Omental fat pad (tissue), 3 donors: ENCODE measurements at regions not wholly inside any gene's neighbourhood (a gene's known extent, or its start where the extent isn't known, plus 50 kb on each side); places are given as distances from the start of the nearest gene placed in this dataset. TPM values are rescaled to one million over a fixed set of nuclear protein-coding genes. Genes with fewer than 3 reads are reported as not detected.

Experiments used
- ATAC-seq: fragments of 150-250 bp; one replicate; pipeline ENCODE4 v1.9.1; 2016; ENCODE audit warnings: mild to moderate bottlenecking, moderate library complexity; ENCODE audit not compliant: low FRiP score
- DNase-seq: peaks from one replicate; pipeline ENCODE4 v3.0.0-alpha.2; 2019; ENCODE audit warnings: low spot score
- small RNA-seq: library from RNA; depleted of rRNA; stranded (forward); fragments of <200 nt; gene quantifications from one replicate; pipeline ENCODE3, GENCODE V24; 2016
- TF ChIP-seq, protein P1 (sequence below), 3 donors: fragments of 450-650 bp; IDR thresholded peaks; one replicate each; pipeline ENCODE4 v1.5.1; 2016 to 2017; ENCODE audit warnings: antibody characterized with exemption in 3 of 3, mild to moderate bottlenecking in 3 of 3, moderate library complexity in 2 of 3

DNA sequence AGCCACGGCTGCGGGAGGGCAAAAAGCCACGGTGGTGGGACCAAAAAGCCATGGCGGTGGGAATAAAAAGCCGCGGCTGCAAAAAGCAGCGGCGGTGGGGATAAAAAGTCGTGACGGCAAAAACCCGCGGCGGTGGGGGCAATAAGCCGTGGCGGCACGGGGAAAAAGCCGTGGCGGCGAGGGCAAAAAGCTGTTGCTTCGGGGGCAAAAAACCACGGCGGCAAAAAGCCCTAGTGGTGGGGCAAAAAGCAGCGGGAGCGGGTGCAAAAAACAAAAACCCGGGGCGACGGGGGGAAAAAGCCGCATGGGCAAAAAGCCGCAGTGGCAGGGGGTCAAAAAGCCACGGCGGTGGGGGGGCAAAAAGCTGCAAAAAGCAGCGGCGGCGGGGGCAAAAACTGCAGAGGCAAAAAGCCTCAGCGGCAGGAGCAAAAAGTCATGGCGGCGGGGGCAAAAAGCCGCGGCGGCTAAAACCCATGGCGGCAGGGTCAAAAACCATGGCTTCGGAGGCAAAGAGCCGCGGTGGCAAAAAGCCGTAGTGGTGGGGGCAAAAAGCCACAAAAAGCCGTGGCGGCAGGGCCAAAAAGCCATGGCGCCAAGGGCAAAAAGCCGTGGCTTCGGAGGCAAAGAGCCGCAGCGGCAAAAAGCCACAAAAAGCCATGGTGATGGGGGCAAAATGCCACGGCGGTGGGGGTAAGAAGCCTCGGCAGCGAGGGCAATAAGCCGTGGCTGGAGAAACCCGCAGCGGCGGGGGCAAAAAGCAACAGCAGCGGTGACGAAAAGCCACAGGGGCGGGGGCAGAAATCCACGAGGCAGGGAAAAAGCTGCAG is 525.8 kb downstream of the ZNF33B start:
- DNase-seq (no peak), ATAC-seq (no peak)

DNA sequence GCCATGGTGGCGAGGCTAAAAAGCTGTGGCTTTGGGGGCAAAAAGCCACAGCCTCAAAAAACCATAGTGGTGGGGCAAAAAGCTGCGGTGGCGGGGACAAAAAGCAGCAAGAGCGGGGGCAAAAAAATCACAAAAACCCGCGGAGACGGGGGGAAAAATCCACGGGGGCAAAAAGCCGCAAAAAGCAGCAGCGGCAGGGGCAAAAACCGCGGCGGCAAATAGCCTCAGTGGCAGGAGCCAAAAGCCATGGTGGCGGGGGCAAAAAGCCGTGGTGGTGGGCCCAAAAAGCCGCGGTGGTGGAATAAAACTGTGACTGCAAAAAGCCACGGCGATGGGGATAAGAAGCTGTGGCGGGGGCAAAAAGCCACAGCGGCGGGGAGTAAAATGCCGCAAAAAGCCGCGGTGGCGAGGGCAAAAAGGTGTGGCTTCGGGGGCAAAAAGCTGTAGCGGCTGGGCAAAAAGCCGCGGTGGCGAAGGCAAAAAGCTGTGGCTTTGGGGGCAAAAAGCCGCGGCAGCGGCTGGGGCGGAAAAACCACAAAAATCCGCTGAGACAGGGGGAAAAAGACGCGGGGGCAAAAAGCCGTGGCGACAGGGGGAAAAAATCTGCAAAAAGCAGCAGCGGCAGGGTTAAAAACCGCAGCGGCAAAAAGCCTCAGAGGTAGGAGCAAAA is 526.6 kb downstream of the ZNF33B start:
- no peak for ATAC-seq
- TF ChIP-seq, protein P1, sequence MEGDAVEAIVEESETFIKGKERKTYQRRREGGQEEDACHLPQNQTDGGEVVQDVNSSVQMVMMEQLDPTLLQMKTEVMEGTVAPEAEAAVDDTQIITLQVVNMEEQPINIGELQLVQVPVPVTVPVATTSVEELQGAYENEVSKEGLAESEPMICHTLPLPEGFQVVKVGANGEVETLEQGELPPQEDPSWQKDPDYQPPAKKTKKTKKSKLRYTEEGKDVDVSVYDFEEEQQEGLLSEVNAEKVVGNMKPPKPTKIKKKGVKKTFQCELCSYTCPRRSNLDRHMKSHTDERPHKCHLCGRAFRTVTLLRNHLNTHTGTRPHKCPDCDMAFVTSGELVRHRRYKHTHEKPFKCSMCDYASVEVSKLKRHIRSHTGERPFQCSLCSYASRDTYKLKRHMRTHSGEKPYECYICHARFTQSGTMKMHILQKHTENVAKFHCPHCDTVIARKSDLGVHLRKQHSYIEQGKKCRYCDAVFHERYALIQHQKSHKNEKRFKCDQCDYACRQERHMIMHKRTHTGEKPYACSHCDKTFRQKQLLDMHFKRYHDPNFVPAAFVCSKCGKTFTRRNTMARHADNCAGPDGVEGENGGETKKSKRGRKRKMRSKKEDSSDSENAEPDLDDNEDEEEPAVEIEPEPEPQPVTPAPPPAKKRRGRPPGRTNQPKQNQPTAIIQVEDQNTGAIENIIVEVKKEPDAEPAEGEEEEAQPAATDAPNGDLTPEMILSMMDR (IDR thresholded peaks at IDR 0.05): no peak

More for the DNA sequence above, 525.8 kb downstream of the ZNF33B start:
- TF ChIP-seq, protein P1 (IDR thresholded peaks at IDR 0.05): no peak

DNA sequence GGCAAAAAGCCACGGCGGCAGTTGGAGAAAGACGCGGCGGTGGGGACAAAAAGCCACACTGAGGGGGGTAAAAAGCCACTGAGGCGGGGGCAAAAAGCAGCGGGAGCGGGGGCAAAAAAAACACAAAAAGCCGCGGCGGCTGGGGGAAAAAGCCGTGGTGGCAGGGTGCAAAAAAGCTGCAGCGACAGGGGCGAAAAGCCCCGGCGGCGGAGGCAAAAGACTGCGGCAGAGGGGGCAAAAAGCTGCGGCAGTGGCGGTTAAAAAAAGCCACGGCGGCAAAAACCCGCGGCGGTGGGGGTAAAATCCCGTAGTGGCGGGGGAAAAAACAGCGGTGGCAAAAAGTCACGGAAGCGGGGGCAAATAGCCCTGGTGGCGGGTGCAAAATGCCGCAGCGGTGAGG is 527.3 kb downstream of the ZNF33B start:
- DNase-seq (no peak), ATAC-seq (no peak)
- TF ChIP-seq, protein P1 (IDR thresholded peaks at IDR 0.05): no peak

More for the DNA sequence above, 526.6 kb downstream of the ZNF33B start:
- DNase-seq: no peak

Small RNAs in the stretch of these regions (small RNA-seq; reads per million reads assigned to genes)
- gene KSR1P1: not detected
